Ascending aorta (tissue), 2 donors: ENCODE measurements at regions not wholly inside any gene's neighbourhood (a gene's known extent, or its start where the extent isn't known, plus 50 kb on each side); places are given as distances from the start of the nearest gene placed in this dataset.
"Not testable (repeated sequence)": the region's sequence is repeated elsewhere in the genome, so short reads cannot be mapped to it uniquely, and the experiment has no call there.

ENCODE experiments used
- DNase-seq, 2 donors: peaks; one replicate each; pipeline ENCODE4 v3.0.0-alpha.2; 2019; ENCODE audit warnings: low spot score in 2 of 2
- H3K27ac ChIP-seq, 2 donors: fragments of 200-600 bp; sonication (generic); one replicate each; pipeline ENCODE4 v1.5.1; 2016 to 2017; ENCODE audit warnings: mild to moderate bottlenecking in 1 of 2
- H3K27me3 ChIP-seq: fragments of 200-600 bp; sonication (generic); one replicate; pipeline ENCODE4 v1.5.1; 2017
- H3K36me3 ChIP-seq, 2 donors: fragments of 200-600 bp; sonication (generic); one replicate each; pipeline ENCODE4 v1.5.1; 2016
- H3K4me1 ChIP-seq, 2 donors: fragments of 200-600 bp; sonication (generic); one replicate each; pipeline ENCODE4 v1.5.1; 2016 to 2017; ENCODE audit warnings: mild to moderate bottlenecking in 1 of 2
- H3K4me3 ChIP-seq, 2 donors: fragments of 200-600 bp; sonication (generic); one replicate each; pipeline ENCODE4 v1.5.1; 2016 to 2017; ENCODE audit warnings: mild to moderate bottlenecking in 1 of 2
- H3K9me3 ChIP-seq, 2 donors: fragments of 200-600 bp; sonication (generic); one replicate each; pipeline ENCODE4 v1.5.1; 2016
- intact Hi-C: fragments of 100-400 bp; cut with DNase I; formaldehyde crosslinking; loops from one replicate; pipeline ENCODE4 v1.15.1; 2023
- TF ChIP-seq, protein P1 (sequence below), 3 experiments: fragments of 200-600 bp in 2 of 3; fragments of 450-650 bp in 1 of 3; sonication (generic) in 2 of 3; IDR thresholded peaks; one replicate each; pipeline ENCODE4 v1.5.1; 2016 to 2019; ENCODE audit warnings: antibody characterized with exemption in 3 of 3, mild to moderate bottlenecking in 1 of 3, moderate library complexity in 1 of 3

DNA sequence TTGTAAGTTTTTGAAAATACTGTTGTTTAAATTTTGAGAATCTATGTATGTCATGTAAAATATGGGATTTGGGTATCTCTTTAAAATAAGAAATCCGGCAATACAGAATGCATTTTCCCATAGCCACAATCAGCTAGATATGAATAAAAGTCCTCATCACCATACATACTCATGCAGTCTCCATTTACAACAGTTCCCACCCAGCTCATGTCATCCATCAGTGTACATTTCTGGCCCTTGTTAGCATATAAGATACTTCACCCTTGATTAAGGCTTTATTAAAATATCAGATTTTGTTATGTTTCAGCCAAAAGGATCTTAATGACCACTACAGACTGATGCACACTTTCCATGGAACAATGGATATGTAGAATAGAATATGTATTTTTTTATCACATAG lies 218.0 kb downstream of the DPY19L2 start:
- H3K36me3 ChIP-seq = no peaks in the 10 kb centered on the region
- TF ChIP-seq, protein P1, sequence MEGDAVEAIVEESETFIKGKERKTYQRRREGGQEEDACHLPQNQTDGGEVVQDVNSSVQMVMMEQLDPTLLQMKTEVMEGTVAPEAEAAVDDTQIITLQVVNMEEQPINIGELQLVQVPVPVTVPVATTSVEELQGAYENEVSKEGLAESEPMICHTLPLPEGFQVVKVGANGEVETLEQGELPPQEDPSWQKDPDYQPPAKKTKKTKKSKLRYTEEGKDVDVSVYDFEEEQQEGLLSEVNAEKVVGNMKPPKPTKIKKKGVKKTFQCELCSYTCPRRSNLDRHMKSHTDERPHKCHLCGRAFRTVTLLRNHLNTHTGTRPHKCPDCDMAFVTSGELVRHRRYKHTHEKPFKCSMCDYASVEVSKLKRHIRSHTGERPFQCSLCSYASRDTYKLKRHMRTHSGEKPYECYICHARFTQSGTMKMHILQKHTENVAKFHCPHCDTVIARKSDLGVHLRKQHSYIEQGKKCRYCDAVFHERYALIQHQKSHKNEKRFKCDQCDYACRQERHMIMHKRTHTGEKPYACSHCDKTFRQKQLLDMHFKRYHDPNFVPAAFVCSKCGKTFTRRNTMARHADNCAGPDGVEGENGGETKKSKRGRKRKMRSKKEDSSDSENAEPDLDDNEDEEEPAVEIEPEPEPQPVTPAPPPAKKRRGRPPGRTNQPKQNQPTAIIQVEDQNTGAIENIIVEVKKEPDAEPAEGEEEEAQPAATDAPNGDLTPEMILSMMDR (IDR thresholded peaks at IDR 0.05) = no peak
- H3K27me3 ChIP-seq = no peaks in the 10 kb centered on the region
- H3K4me1 ChIP-seq = no peaks in the 10 kb centered on the region
- H3K27ac ChIP-seq = no peak overlapping the region
- no peak for DNase-seq
- H3K9me3 ChIP-seq = no peaks in the 10 kb centered on the region
- intact Hi-C loops = no loop called here
- H3K4me3 ChIP-seq = no peak overlapping the region

GRCh38 chr12:63445224-63445880 lies 222.9 kb downstream of the DPY19L2 start:
- DNase-seq = no peak
- TF ChIP-seq, protein P1 (IDR thresholded peaks at IDR 0.05) = no peak
- no peaks in the 10 kb centered on the region for H3K9me3 ChIP-seq
- no peaks in the 10 kb centered on the region for H3K4me1 ChIP-seq
- no peak overlapping the region for H3K27ac ChIP-seq
- no peak overlapping the region for H3K4me3 ChIP-seq
- intact Hi-C loops = no loop called here
- H3K27me3 ChIP-seq = no peaks in the 10 kb centered on the region
- no peaks in the 10 kb centered on the region for H3K36me3 ChIP-seq

DNA sequence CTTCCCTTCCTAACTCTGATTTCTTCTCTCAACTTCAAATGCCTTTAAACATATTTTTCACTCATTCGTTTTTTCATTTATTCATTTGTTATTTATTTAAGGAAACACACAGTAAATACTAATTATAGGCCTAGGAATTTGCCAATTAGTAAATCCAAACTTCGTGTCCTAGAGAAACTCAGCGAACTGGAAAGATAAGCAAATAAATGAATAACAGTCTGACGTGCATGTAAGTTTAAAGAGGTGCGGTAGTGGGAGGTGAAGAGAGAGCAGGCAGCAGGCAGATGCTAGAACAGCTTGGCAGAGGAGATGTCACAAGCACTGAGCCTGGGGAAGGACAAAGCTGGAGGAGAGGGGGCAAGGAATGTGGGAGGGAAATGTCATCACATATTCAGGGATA lies 228.2 kb downstream of the DPY19L2 start:
- Histone ChIP-seq H3K36me3 (no peaks in the 10 kb centered on the region), H3K9me3 (no peaks in the 10 kb centered on the region), H3K4me3 (no peak overlapping the region), H3K27ac (no peak overlapping the region), H3K27me3 (no peaks in the 10 kb centered on the region), H3K4me1 (no peaks in the 10 kb centered on the region)
- TF ChIP-seq, protein P1 (IDR thresholded peaks at IDR 0.05) = no peak
- no peak for DNase-seq
- intact Hi-C loops = no loop called here

GRCh38 chr12:63434384-63434783 lies 233.9 kb downstream of the DPY19L2 start:
- H3K9me3 ChIP-seq, H3K27ac ChIP-seq, H3K36me3 ChIP-seq, H3K4me3 ChIP-seq, intact Hi-C loops, H3K27me3 ChIP-seq, H3K4me1 ChIP-seq, DNase-seq: not testable (repeated sequence)

- H3K27ac ChIP-seq, H3K4me1 ChIP-seq, intact Hi-C loops, H3K4me3 ChIP-seq, H3K27me3 ChIP-seq, DNase-seq, H3K36me3 ChIP-seq, H3K9me3 ChIP-seq: not testable (repeated sequence)
These were observed 240.3 kb downstream of the DPY19L2 start for GRCh38 chr12:63427969-63428368.

- H3K27me3 ChIP-seq, intact Hi-C loops, DNase-seq, H3K4me3 ChIP-seq, H3K27ac ChIP-seq, H3K36me3 ChIP-seq, H3K9me3 ChIP-seq, H3K4me1 ChIP-seq: not testable (repeated sequence)
These were observed 241.3 kb downstream of the DPY19L2 start for GRCh38 chr12:63427029-63427428.

- Histone ChIP-seq H3K4me1 (no peaks in the 10 kb centered on the region), H3K9me3 (no peaks in the 10 kb centered on the region), H3K4me3 (no peak overlapping the region), H3K27me3 (no peaks in the 10 kb centered on the region), H3K27ac (no peak overlapping the region), H3K36me3 (no peaks in the 10 kb centered on the region)
- no peak for DNase-seq
- intact Hi-C loops = no loop called here
- TF ChIP-seq, protein P1 (IDR thresholded peaks at IDR 0.05) = no peak
These were observed 243.6 kb downstream of the DPY19L2 start for GRCh38 chr12:63424671-63425070.
